ENCODE measurements at regions not wholly inside any gene's neighbourhood (a gene's known extent, or its start where the extent isn't known, plus 50 kb on each side); places are given as distances from the start of the nearest gene placed in this dataset.

DNA sequence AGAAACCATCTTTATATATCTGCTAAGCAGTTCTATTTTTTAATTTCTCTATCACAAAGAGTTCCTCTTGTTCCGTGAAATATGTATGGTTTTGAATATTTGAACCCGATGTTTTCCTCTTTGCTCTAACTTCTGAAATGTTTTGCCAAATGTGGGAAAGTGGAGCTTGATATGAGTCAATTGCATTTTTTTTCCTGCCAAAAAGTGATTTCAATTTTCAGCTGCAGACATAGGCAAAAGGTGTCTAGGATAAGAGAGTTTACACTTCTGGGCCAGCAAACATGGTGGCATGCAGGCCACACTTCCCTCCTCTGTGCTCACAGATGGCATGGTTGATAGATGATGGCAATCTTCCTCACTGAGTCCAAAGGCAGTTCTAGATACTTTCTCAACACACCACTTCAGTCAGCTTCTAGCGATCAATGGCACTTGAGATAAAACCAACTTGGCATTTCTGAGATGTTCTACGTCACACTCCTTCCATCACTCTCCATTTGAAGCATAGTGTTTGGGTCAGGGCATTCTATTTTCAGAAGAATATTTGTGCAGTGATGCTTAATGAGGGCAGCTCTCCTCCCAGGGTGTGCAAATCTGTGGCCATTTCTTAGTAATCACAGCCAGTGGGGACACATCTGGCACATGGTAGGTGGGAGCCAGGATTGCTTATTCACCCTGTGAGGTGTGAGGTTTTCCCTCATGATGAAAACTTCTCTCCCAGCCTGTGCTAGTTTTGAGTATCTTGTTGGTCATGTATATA lies 54.4 kb upstream of the SCAF4 start:
- no peak for TF ChIP-seq EZH2 (IDR thresholded peaks at IDR 0.05)
- no peak for TF ChIP-seq POLR2AphosphoS5 (IDR thresholded peaks at IDR 0.05; ENCODE audit: borderline replicate concordance, low read depth, low read length)

All from SK-N-MC (cell line).